WTC11 (cell line): ENCODE measurements at regions not wholly inside any gene's neighbourhood (a gene's known extent, or its start where the extent isn't known, plus 50 kb on each side); places are given as distances from the start of the nearest gene placed in this dataset.

ENCODE experiments used
- ATAC-seq: fragments of 200-7000 bp; cut with Tn5 transposase; 2 replicates; pipeline ENCODE4 v1.10.0; 2021; ENCODE audit warnings: mild to moderate bottlenecking, moderate library complexity
- CTCF ChIA-PET: fragments of 300-600 bp; sonication (Branson Sonifier 250); formaldehyde crosslinking; loops from one replicate; lab custom pipeline; 2021; ENCODE audit warnings: antibody characterized with exemption; lab: Charles Lee
- POLR2A ChIA-PET: fragments of 350-600 bp; sonication (Branson Sonifier 250); formaldehyde crosslinking; loops from one replicate; lab custom pipeline; 2021; ENCODE audit warnings: antibody characterized with exemption; lab: Charles Lee
- DNase-seq: peaks from one replicate; pipeline ENCODE4 v3.0.0; 2021; ENCODE audit warnings: low spot score
- H3K27ac Mint-ChIP-seq: 2 replicates; pipeline ENCODE4 v1.8.0; 2021; ENCODE audit warnings: mixed read lengths
- H3K27me3 Mint-ChIP-seq: 2 replicates; pipeline ENCODE4 v1.8.0; 2021; ENCODE audit warnings: low read depth, mild to moderate bottlenecking, moderate library complexity, mixed read lengths
- H3K36me3 Mint-ChIP-seq: 2 replicates; pipeline ENCODE4 v1.8.0; 2021; ENCODE audit warnings: mixed read lengths
- H3K4me1 Mint-ChIP-seq: 2 replicates; pipeline ENCODE4 v1.8.0; 2022; ENCODE audit warnings: mixed read lengths
- H3K4me3 Mint-ChIP-seq: 2 replicates; pipeline ENCODE4 v1.8.0; 2021; ENCODE audit warnings: mild to moderate bottlenecking, moderate library complexity, mixed read lengths
- H3K9me3 Mint-ChIP-seq: 2 replicates; pipeline ENCODE4 v1.8.0; 2021; ENCODE audit warnings: mixed read lengths
- ESRRA ChIP-seq: sonication (generic); formaldehyde crosslinking; IDR thresholded peaks from 2 replicates; pipeline ENCODE4 v1.8.1; 2022; ENCODE audit warnings: mild to moderate bottlenecking, missing genetic modification reagents, borderline replicate concordance
- KAT7 ChIP-seq: sonication (generic); formaldehyde crosslinking; IDR thresholded peaks from 2 replicates; pipeline ENCODE4 v1.8.1; 2023; ENCODE audit warnings: missing genetic modification reagents, mild to moderate bottlenecking, borderline replicate concordance
- MXD4 ChIP-seq: fragments of 250-450 bp; sonication (Bioruptor Pico); IDR thresholded peaks from 2 replicates; pipeline ENCODE4 v1.8.0; 2021; ENCODE audit warnings: mild to moderate bottlenecking, moderate library complexity, borderline replicate concordance
- NR3C1 ChIP-seq: sonication (generic); formaldehyde crosslinking; conservative IDR thresholded peaks from 2 replicates; pipeline ENCODE4 v1.8.1; 2023; ENCODE audit warnings: low read depth, mild to moderate bottlenecking, missing genetic modification reagents
- OVOL2 ChIP-seq: fragments of 250-450 bp; sonication (Bioruptor Pico); IDR thresholded peaks from 2 replicates; pipeline ENCODE4 v1.9.0; 2021; ENCODE audit warnings: mild to moderate bottlenecking, borderline replicate concordance
- RELA ChIP-seq: sonication (generic); formaldehyde crosslinking; IDR thresholded peaks from 2 replicates; pipeline ENCODE4 v1.8.1; 2022; ENCODE audit warnings: missing genetic modification reagents, mild to moderate bottlenecking, borderline replicate concordance
- ZBTB21 ChIP-seq: sonication (generic); formaldehyde crosslinking; IDR thresholded peaks from 2 replicates; pipeline ENCODE4 v1.8.1; 2023; ENCODE audit warnings: mild to moderate bottlenecking, missing genetic modification reagents, borderline replicate concordance
- ZNF232 ChIP-seq: sonication (generic); formaldehyde crosslinking; IDR thresholded peaks from 2 replicates; pipeline ENCODE4 v1.8.0; 2022; ENCODE audit warnings: mild to moderate bottlenecking, missing genetic modification reagents
- TF ChIP-seq, protein P1 (sequence below): fragments of 200-600 bp; IDR thresholded peaks from 2 replicates; pipeline ENCODE4 v1.8.0; 2022; ENCODE audit warnings: antibody characterized with exemption
- TF ChIP-seq, protein P2 (sequence below): fragments of 250-450 bp; sonication (Bioruptor Pico); IDR thresholded peaks from 2 replicates; pipeline ENCODE4 v1.9.0; 2021; ENCODE audit warnings: moderate library complexity, mild to moderate bottlenecking, inconsistent platforms, borderline replicate concordance
- TF ChIP-seq, protein P3 (sequence below): sonication (generic); formaldehyde crosslinking; IDR thresholded peaks from 2 replicates; pipeline ENCODE4 v1.8.1; 2023; ENCODE audit warnings: mild to moderate bottlenecking, moderate library complexity, missing genetic modification reagents
- TF ChIP-seq, protein P4 (sequence below): sonication (generic); formaldehyde crosslinking; IDR thresholded peaks from 2 replicates; pipeline ENCODE4 v1.8.0; 2022; ENCODE audit warnings: mild to moderate bottlenecking, missing genetic modification reagents
- TF ChIP-seq, protein P5 (sequence below): sonication (generic); formaldehyde crosslinking; IDR thresholded peaks from 2 replicates; pipeline ENCODE4 v1.8.1; 2023; ENCODE audit warnings: mild to moderate bottlenecking, missing genetic modification reagents, moderate library complexity
- TF ChIP-seq, protein P6 (sequence below): sonication (generic); formaldehyde crosslinking; IDR thresholded peaks from 2 replicates; pipeline ENCODE4 v1.8.1; 2023; ENCODE audit warnings: mild to moderate bottlenecking, missing genetic modification reagents, borderline replicate concordance
- TF ChIP-seq, protein P7 (sequence below): sonication (generic); formaldehyde crosslinking; conservative IDR thresholded peaks from 2 replicates; pipeline ENCODE4 v1.8.1; 2023; ENCODE audit warnings: mild to moderate bottlenecking, low read depth, missing genetic modification reagents, moderate library complexity

DNA sequence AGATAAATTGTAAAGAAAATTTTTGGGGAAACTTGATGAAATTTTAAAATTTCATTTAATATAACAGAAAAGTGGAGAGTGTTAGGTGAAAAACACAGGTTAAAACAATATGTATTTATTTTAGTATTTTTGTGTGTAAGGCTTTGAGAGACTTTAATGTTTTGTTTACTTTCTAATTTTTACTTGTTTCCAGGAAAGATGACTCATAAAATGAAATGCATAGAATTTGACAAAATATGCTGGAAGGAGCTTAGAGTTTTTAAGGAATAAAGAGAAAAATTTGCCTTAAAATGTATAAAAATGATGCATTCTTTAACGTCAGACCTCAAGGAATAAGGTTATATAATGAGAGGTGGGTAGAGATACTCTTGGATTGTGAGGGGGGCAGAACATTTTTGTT is 1205.1 kb upstream of the CNTN5 start:
- Mint-ChIP-seq H3K36me3 (peaks cover 4% of the 10 kb centered on the region; the same call in 1 of the 2 replicates), H3K27me3 (no peaks in the 10 kb centered on the region), H3K4me1 (no peaks in the 10 kb centered on the region), H3K4me3 (no peak overlapping the region), H3K27ac (no peak overlapping the region), H3K9me3 (peaks cover 8% of the 10 kb centered on the region)
- TF ChIP-seq, protein P1, sequence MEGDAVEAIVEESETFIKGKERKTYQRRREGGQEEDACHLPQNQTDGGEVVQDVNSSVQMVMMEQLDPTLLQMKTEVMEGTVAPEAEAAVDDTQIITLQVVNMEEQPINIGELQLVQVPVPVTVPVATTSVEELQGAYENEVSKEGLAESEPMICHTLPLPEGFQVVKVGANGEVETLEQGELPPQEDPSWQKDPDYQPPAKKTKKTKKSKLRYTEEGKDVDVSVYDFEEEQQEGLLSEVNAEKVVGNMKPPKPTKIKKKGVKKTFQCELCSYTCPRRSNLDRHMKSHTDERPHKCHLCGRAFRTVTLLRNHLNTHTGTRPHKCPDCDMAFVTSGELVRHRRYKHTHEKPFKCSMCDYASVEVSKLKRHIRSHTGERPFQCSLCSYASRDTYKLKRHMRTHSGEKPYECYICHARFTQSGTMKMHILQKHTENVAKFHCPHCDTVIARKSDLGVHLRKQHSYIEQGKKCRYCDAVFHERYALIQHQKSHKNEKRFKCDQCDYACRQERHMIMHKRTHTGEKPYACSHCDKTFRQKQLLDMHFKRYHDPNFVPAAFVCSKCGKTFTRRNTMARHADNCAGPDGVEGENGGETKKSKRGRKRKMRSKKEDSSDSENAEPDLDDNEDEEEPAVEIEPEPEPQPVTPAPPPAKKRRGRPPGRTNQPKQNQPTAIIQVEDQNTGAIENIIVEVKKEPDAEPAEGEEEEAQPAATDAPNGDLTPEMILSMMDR = no peak
- TF ChIP-seq, protein P2, sequence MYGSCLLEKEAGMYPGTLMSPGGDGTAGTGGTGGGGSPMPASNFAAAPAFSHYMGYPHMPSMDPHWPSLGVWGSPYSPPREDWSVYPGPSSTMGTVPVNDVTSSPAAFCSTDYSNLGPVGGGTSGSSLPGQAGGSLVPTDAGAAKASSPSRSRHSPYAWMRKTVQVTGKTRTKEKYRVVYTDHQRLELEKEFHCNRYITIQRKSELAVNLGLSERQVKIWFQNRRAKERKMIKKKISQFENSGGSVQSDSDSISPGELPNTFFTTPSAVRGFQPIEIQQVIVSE (CRISPR knock-in tag) = no peak
- ChIA-PET CTCF (no interaction called here), POLR2A (no interaction called here)
- DNase-seq (no peak), ATAC-seq (no peak)

DNA sequence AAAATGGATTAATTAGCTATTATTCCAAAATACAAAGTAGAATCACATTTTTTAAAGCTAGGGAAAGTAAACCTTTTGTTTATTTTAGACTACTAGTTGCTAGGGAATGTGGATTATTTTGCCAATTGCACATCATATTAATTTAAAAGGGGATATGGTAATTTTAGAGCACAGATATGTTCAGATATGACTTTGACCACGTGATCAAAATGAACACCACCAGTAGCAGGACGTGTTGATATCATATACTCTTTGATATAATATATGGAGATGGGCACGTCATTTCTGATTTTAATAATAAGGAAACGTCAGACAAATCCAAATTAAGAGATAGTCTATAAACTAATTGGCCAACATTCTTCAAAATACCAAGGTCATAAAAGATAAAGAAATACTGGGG is 1188.3 kb upstream of the CNTN5 start:
- H3K4me1 Mint-ChIP-seq = no peaks in the 10 kb centered on the region
- no peaks in the 10 kb centered on the region for H3K9me3 Mint-ChIP-seq
- no peaks in the 10 kb centered on the region for H3K36me3 Mint-ChIP-seq
- POLR2A ChIA-PET = no interaction called here
- no peak for ATAC-seq
- H3K27ac Mint-ChIP-seq = no peak overlapping the region
- no peak overlapping the region for H3K4me3 Mint-ChIP-seq
- no peaks in the 10 kb centered on the region for H3K27me3 Mint-ChIP-seq
- TF ChIP-seq, protein P3, sequence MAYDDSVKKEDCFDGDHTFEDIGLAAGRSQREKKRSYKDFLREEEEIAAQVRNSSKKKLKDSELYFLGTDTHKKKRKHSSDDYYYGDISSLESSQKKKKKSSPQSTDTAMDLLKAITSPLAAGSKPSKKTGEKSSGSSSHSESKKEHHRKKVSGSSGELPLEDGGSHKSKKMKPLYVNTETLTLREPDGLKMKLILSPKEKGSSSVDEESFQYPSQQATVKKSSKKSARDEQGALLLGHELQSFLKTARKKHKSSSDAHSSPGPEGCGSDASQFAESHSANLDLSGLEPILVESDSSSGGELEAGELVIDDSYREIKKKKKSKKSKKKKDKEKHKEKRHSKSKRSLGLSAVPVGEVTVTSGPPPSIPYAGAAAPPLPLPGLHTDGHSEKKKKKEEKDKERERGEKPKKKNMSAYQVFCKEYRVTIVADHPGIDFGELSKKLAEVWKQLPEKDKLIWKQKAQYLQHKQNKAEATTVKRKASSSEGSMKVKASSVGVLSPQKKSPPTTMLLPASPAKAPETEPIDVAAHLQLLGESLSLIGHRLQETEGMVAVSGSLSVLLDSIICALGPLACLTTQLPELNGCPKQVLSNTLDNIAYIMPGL (CRISPR knock-in tag) = no peak
- TF ChIP-seq RELA (CRISPR knock-in tag) = no peak
- no peak for TF ChIP-seq ZBTB21
- CTCF ChIA-PET = no interaction called here
- DNase-seq = no peak

DNA sequence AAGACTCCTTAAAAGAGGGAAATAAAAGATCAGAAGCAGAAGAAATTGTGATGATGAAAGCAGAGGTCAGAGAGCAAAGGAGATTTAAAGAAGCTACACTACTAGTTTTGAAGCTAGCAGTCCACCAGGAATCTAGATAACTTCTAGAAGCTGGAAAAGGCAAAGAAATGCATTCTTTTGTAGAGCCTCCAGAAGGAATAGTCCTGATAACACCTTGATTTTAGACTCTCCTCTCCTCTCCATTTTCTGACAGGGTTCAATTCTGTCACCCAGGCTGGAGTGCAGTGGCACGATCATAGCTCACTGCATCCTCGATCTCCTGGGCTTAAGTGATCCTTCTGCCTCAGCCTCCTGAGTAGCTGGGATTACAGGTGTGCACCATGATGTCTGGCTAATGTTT is 1187.3 kb upstream of the CNTN5 start:
- POLR2A ChIA-PET = no interaction called here

More for the DNA sequence above, 1187.3 kb upstream of the CNTN5 start:
- H3K27me3 Mint-ChIP-seq = no peaks in the 10 kb centered on the region
- H3K9me3 Mint-ChIP-seq = no peaks in the 10 kb centered on the region
- H3K4me3 Mint-ChIP-seq = no peak overlapping the region
- ATAC-seq (no peak), DNase-seq (no peak)
- H3K36me3 Mint-ChIP-seq = no peaks in the 10 kb centered on the region
- H3K4me1 Mint-ChIP-seq = no peaks in the 10 kb centered on the region
- TF ChIP-seq NR3C1 (CRISPR knock-in tag) = no peak
- no peak for TF ChIP-seq ESRRA (CRISPR knock-in tag)
- TF ChIP-seq OVOL2 (CRISPR knock-in tag) = no peak
- no peak for TF ChIP-seq KAT7
- TF ChIP-seq, protein P4, sequence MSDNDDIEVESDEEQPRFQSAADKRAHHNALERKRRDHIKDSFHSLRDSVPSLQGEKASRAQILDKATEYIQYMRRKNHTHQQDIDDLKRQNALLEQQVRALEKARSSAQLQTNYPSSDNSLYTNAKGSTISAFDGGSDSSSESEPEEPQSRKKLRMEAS (CRISPR knock-in tag) = no peak
- TF ChIP-seq, protein P5, sequence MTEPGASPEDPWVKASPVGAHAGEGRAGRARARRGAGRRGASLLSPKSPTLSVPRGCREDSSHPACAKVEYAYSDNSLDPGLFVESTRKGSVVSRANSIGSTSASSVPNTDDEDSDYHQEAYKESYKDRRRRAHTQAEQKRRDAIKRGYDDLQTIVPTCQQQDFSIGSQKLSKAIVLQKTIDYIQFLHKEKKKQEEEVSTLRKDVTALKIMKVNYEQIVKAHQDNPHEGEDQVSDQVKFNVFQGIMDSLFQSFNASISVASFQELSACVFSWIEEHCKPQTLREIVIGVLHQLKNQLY (CRISPR knock-in tag) = no peak
- TF ChIP-seq, protein P6, sequence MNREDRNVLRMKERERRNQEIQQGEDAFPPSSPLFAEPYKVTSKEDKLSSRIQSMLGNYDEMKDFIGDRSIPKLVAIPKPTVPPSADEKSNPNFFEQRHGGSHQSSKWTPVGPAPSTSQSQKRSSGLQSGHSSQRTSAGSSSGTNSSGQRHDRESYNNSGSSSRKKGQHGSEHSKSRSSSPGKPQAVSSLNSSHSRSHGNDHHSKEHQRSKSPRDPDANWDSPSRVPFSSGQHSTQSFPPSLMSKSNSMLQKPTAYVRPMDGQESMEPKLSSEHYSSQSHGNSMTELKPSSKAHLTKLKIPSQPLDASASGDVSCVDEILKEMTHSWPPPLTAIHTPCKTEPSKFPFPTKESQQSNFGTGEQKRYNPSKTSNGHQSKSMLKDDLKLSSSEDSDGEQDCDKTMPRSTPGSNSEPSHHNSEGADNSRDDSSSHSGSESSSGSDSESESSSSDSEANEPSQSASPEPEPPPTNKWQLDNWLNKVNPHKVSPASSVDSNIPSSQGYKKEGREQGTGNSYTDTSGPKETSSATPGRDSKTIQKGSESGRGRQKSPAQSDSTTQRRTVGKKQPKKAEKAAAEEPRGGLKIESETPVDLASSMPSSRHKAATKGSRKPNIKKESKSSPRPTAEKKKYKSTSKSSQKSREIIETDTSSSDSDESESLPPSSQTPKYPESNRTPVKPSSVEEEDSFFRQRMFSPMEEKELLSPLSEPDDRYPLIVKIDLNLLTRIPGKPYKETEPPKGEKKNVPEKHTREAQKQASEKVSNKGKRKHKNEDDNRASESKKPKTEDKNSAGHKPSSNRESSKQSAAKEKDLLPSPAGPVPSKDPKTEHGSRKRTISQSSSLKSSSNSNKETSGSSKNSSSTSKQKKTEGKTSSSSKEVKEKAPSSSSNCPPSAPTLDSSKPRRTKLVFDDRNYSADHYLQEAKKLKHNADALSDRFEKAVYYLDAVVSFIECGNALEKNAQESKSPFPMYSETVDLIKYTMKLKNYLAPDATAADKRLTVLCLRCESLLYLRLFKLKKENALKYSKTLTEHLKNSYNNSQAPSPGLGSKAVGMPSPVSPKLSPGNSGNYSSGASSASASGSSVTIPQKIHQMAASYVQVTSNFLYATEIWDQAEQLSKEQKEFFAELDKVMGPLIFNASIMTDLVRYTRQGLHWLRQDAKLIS (CRISPR knock-in tag) = no peak
- TF ChIP-seq, protein P7, sequence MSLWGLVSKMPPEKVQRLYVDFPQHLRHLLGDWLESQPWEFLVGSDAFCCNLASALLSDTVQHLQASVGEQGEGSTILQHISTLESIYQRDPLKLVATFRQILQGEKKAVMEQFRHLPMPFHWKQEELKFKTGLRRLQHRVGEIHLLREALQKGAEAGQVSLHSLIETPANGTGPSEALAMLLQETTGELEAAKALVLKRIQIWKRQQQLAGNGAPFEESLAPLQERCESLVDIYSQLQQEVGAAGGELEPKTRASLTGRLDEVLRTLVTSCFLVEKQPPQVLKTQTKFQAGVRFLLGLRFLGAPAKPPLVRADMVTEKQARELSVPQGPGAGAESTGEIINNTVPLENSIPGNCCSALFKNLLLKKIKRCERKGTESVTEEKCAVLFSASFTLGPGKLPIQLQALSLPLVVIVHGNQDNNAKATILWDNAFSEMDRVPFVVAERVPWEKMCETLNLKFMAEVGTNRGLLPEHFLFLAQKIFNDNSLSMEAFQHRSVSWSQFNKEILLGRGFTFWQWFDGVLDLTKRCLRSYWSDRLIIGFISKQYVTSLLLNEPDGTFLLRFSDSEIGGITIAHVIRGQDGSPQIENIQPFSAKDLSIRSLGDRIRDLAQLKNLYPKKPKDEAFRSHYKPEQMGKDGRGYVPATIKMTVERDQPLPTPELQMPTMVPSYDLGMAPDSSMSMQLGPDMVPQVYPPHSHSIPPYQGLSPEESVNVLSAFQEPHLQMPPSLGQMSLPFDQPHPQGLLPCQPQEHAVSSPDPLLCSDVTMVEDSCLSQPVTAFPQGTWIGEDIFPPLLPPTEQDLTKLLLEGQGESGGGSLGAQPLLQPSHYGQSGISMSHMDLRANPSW (CRISPR knock-in tag) = no peak
- TF ChIP-seq RELA (CRISPR knock-in tag) = no peak
- TF ChIP-seq ZNF232 = no peak
- no peak for TF ChIP-seq MXD4 (CRISPR knock-in tag)
- H3K27ac Mint-ChIP-seq = no peak overlapping the region
- CTCF ChIA-PET = no interaction called here
